Stimulated activated CD4-positive, alpha-beta T cell treated with anti-CD3 and anti-CD28 coated beads, TNF-alpha, amount 100 ng/mL, for 24 hours (primary cell): ENCODE measurements at regions not wholly inside any gene's neighbourhood (a gene's known extent, or its start where the extent isn't known, plus 50 kb on each side); places are given as distances from the start of the nearest gene placed in this dataset.

ENCODE experiments used
- DNase-seq, 3 experiments: peaks; one replicate each; pipeline ENCODE4 v3.0.0-alpha.2; 2020; ENCODE audit warnings: low read depth in 3 of 3

DNA sequence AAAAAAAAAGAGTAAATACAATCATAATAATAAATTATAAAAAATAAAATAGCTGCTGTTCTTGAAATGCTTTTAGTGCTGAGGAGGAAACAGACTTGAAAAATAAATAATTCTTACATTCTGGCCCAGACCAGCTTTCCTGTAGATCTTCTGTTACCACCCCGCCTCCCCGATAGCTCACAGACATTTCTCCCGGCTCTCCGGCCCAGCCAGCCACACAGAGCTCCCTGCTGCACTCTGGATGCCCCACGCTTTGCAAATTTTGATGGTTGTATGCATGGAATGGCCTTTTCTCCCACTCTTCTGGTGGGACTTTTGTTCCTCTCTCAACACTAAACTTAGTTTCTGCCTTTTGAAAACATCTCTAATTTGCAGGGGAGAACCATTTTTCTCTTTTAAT, 249.3 kb downstream of the ATP23 start:
- no peak for DNase-seq

DNA sequence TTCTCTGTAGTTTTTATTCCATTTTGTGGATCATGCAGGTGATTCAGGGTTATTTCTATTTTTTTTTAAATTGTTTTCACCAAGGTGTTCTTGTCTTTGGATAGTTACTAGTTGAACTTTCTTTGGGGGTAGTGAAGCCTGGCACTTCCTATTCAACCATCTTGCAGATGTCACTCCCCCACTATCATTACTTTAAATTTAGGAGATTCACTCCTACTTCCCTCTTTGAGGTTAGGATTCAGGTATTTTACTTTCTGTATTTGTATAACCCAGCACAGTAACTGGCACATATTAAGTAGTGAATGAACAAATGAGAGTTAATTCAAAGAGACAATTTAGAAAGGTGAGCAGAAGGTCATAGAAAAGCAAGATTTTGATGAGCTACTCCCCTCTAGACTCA, 255.6 kb downstream of the ATP23 start:
- DNase-seq = no peak

DNA sequence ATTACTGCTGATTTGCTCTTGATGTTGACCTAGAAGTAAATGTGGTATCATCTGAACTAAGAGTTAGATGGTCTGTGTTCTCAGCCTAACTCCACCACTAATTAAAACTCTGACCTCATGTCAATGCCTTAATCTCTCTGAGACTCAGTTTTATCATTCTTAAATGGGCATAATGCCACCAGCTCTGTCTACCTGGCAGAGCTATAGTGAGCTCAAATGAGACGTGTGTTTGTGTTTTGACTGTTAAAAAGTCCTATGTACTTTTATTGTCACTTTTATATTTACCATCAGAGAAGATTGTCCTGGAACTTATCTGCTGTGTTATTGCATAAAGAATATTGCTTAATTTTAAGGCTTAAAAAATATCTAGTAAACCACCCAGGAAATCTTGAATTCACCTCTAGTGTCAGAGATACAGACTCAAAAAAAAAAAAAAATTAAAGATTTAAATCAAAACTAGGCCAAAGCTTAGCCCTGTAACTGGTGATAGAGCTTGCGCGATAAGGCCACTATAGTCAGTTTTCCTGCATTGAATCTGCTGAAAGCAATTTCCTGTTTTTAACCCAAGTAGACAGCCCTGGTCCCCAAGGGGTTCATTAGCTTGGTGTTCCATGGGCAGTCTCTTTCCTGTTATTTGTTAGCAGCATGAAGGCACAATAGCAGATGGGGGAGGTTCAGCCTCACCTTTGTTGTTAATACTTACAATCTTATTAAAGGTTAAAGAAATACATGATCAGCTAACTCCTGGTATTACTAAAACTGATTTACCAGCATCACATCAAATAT, 261.8 kb downstream of the ATP23 start:
- DNase-seq = no peak

DNA sequence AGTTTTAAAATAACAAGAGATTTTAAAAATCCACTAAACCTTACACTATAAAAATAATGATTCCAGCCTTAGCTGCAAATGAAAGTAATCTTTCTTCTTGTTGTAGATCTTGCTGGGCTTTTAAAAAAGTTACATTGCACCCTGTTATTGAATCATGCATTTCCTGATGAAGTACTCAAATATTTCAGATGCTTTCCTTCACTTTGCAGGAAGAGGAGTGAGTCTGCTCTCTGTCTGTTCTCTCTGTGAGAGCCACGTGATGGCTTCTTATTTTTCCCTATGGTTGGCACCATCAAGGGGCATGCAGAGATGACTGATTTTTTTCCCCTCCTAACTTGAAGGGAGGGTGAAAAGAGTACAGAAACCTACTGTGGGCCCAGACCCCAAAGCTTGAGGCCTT, 262.7 kb downstream of the ATP23 start:
- no peak for DNase-seq

DNA sequence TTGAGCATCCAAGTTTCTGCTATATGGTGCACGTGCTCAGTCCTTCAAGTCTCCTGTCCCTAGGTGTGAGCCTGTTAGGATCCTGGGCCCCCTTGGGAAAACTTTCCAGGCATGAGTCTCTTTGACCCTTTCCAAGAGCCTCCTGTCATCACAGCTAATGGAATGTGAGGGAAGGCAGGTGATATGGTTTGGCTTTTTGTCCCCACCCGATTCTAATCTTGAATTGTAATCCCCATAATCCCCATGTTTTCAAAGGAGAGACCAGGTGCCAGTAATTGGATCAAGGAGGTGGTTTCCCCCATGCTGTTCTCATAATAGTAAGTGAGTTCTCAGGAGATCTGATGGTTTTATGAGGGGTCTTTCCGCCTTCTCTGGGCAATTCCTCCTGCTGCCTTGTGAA, 265.5 kb downstream of the ATP23 start:
- no peak for DNase-seq

DNA sequence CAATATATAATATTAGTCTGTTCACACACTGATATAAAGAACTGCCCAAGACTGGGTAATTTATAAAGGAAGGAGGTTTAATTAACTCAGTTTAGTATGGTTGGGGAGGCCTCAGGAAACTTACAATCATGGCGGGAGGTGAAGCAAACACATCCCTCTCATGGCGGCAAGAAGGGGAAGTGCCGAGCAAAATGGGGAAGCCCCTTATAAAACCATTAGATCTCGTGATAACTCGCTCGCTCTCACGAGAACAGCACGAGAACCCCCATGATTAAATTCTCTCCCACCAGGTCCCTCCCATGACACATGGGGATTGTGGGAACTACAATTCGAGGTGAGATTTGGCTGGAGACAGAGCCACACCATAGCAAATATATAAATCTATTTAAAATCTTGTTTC, 269.8 kb downstream of the ATP23 start:
- no peak for DNase-seq

DNA sequence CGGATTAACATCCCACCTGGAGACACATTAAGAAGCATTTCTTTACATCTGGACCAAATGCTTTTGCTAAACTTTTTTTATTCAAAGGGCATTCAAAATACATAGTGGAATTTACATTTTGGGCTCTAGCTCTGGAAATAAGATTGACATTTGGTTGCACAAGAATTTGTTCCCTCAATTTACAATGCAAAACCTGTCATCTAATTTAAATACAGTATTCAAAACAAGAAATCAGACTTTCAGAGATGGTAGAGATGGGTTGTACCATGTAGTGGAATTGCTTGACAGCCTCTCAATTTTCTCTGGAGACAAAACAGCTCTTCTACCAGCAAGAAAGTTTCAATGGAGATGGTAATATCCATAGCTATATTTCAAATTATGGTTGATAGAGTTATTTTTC, 275.8 kb downstream of the ATP23 start:
- no peak for DNase-seq

DNA sequence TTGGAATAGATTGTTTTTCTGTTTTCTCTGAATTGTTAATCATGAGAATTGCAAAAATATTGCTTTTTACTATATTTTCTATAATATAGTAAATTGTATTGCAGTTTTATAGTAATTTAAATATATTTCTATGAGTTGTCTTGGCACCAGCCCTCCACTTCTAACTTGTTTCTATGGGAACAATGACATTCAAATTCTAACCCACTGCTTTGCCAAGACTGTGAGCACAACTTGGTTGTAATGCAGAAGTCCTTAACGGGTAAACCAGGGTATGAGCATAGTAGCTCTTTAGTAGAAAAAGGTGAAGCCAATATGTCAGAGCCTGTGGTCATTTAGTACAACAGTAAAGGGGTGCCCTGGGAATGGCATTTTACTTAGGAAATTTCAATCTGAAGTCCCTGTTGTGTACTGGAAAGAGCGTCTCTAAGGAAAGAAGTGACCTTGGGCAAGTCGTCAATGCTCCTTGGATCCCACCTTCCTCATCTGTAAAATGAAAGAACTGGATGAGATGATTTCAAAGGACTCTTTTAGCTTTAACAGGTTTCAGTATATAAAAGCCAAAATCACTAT, 283.3 kb downstream of the ATP23 start:
- DNase-seq = no peak

DNA sequence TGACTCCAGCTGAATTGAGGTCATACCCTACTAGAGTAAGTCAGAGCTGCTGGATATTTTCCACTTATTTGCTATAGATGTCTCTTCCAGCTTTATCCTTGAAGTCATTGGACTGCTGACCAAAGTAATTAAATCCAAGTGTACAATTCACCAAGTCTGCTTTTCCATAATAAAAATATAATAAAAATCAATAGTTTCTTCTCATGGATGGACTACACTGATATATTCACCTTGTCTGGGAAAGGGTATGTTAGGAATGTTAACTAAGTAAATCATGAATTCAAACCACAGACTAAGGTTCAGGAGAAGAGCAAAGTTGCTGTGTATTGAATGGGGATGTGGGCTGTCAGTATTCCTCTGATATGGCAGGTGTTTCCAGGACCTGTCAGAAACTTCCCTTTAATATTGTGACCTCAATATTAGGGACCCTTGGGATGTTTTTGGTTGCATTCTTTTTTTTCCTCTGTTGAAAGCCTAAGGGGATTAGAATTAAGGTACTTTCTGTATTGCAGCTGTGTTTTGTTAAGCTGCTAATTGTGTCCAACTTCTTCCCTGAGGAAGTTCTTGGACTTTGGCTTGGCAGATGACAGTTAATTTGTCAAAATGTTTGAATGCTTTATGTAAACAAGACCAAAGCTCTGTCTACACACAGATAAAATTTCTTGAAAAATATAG, 284.0 kb downstream of the ATP23 start:
- no peak for DNase-seq

DNA sequence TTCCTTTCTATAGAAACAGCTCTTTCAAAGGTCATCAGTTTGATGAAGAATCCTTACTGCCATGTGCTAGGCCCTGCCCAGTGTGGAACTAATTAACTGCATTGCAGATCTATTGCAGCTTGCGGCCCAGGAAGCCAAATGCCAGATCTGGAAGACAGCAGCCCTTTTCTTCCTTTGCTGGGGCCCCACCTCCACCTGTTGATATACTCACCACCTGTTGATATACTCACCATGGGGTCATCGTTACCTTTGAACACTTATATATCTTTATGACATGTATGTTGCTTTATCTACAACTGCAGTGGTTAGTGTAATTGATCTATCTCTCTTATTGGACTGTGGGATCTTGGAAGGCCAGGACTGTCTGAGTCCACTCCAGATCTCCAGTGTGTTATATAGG, 292.5 kb downstream of the ATP23 start:
- no peak for DNase-seq

DNA sequence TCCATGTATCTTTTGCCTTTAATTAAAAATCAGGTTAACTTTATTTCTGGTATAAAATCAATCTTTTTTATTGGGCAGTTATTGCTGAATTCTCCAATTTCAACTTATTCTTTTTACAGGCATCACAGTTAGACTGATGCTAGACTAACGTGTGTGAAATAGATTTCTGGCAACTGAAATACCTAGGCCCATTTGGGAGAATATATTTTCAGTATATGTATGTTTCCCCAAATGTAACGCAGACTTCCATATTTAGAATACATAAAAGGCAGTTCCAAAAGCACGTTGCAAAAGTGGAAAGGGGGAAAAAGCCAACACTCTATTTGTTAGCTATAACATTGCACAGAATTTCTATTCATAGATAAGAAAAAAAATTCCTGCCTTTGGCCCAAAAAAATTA, 297.0 kb downstream of the ATP23 start:
- no peak for DNase-seq

DNA sequence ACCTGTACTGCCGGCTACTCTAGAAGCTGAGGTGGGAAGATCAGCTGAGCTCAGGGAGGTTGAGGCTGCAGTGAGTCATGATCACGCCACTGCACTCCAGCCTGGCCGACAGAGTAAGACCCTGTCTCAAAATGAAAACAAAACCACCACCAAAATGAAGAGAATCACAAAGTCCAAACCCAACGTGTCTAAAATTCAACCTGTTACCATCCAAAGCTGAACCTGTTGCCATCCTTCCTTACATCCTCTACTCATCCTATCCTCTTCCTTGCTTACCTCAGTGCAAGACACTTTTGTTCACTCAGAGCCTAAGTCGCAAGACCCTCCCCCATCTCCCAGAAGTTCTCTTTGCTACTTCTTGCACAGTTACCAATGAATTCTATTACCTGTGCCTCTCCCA, 299.7 kb downstream of the ATP23 start:
- no peak for DNase-seq

DNA sequence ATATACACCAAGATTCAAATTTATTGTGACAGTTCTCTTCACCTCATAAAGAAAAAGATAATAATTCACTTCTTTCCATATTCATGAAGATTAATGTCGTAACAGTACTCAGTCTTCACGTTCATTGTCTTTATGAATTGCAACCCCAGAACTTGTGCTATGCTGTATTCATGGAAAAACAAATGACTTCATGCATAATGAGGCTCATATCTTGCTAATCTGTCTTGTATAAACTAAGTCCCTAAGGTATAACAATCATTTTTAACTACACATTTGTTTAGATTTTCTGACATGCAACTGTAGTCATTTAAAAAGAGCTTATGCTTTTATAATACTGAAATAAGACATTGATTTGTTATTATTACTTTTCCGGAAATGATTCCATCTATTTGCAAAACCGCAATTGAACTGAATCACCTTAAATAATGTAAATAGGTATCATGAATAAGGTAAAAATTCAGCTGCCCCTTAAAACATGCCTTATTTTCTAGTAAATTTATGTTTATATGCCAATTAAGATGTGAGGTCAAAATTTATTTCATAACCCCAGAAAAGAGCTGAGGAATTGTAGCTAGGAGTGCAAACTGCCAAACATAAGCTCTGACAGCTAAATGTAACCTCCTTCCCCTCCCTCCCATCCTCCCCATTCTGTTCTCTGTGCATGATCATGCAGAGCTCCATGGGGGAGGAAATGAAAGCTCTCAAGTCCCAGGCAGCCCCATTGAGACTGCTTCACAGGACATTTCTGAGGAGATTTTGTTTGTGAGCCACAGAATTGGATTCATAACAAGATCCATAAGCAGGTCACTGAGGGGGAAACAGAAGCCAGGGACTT, 301.6 kb downstream of the ATP23 start:
- no peak for DNase-seq

DNA sequence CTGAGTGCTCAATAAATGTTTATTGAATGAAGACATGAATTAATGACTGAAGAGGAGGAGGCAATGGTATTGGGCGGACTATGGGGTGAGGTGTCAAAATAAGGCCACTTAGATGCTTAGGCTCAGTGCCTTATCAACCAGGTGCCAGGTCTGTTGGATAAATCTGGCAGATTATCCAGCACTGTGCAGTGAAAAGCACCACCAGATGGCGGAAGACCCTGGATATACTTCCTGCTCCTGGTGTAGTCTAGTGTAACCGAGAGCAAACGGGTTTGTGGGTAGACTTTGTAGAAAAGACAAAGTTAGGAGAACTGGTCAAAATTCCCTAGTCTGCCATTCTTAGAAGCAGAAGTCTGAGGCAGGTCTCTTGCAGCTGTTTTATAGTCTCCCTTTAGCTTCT, 306.3 kb downstream of the ATP23 start:
- DNase-seq = no peak

DNA sequence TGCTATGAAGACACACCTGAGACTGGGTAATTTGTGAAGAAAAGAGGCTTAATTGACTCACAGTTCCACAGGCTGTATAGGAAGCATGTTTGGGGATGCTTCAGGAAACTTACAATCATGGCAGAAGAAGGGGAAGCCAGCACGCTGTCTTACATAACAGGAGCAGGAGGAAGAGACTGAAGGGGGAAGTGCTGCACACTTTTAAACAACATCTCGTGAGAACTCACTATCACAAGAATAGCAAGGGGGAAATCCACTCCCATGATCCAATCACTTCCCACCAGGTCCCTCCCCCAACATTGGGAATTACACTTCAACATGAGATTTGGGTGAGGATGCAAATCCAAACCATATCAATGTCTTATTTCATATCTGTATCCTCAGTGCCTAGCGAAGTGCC, 307.2 kb downstream of the ATP23 start:
- no peak for DNase-seq

DNA sequence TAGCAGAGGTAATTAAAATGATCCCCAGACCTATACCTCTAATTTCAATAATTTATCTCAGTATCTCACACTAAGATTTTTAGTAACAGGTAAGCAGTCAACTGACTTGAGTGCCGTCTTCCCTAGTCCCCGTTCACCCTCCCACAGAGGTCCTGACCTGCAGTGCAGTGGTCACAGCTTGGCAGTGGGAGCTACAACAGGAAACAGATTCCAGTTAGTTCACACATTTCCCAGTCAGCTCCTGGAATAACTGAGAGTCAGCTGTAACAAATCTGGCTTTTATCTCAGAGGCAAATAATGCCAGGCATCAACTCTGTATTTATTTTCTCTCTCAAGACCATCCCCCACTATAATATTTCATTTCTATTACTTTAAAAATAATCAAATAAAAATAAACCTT, 308.2 kb downstream of the ATP23 start:
- DNase-seq = no peak

DNA sequence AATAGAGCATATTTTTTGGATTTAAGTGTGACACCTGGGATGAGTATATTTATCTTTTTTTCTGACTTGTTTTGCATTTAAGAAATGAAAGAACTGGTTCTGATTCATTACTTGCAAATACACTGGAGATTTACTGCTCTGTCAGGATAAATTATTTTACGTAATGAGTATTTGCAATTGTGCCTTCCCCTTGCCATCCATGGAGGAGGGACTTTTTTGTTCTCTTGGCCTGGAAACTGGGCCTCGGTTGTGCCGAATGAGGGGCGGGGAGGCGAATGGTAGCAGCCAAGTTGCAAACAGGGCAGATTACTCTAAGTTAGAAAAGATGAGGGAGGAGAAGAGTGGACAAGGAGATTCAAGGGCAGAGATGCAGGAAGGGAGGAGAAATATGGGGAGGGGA, 308.7 kb downstream of the ATP23 start:
- DNase-seq = no peak

DNA sequence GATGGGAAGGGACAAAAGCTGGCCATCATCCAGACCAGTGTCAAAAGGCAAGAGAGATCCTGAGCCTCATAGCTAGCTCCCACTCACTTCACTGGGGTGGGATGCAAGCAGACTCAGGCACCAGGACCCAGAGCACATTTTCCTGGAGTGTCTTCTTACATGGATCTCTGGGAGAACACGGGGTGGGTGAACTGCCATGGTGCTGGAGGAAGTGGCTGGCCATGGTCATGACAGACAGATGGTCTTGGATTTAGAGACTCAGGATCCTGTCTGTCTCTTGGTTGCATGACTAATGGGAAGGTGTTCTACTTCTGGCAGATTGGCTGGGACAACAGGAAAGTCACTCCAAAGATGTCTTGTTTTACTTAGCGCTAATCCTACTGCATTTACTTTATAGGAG, 311.5 kb downstream of the ATP23 start:
- DNase-seq = no peak

DNA sequence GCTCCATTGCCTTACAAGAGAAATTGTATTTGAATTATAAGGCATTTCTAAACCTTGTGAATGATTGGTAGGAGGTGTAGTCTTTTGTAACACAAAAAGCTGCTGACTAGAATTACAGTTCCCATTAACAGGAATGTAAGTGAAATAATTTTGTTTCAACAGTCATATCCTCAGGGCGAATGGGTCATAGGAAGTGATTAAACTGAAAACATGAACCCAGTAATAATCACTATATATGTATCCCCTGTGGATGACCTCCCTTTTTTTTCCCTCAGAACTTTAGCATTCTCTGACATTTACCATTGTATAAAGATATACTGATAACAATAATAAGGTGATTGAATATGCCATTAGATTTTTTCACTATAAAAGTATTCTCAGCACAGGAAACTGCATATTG, 312.3 kb downstream of the ATP23 start:
- DNase-seq = no peak

DNA sequence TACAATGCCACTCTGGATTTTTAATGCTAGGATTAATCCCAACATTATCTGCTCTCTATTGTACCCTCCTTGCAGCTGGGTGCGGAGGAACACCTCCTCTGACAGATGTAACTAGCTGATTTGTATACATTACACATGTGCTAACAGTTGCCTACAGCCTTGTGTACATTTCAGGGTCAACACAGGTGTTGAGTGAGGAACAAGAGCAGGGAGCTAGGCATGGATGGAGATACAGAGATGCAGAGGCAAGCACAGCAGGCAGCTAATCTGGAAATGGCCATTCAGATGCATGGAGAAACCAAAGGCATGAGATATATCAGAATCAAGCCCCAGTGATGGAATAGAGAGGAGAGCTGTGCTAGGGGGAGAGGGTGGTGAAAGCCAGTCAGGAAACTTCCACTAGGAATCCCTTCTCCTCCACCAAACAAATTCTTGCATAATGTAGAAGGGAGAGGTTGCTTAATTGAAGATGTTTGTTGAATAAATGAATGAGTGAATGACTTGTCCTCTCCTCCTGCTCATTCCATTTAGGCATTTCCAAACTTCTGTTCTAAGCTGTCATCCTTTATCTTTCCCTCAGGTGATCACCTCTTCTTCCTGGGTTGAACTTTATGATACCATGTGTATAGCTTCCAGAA, 313.2 kb downstream of the ATP23 start:
- no peak for DNase-seq

DNA sequence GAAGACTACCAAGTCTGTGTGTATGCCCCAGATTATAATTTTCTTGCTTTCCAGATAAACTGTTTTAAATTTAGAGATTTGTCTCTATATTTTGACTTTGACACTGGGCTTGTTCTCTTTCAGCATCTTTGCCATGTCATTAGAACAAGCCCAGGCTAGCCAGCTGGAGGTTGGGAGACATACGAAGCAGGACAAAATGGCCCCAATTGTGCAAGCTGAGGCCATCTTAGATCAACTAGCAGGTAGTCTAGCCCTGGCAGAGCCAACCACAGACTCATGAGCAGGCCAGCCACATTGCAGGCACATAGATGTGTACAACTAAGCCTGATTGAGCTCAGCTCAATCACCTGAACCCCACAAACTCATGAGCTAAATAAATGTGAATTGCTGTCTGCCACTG, 321.4 kb downstream of the ATP23 start:
- DNase-seq = no peak

DNA sequence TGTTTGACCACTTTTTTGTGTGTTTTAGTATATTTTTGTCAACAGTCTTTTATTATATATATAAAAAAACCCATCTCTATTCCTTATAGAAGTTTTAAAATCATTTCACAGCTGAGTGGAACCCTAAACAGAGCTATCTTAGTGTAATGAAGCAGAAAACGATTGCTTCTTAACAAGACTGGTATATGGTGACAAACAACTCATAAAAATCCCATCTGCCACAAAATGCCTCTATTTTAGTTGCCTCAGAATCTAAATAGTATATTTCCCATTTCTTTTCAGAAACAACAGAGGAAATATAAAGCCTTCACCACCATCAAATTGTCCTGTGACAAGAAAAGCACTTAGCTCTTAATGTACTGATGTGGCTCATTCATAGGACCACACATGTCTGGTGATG, 322.4 kb downstream of the ATP23 start:
- DNase-seq = no peak
